ENCODE measurements at regions not wholly inside any gene's neighbourhood (a gene's known extent, or its start where the extent isn't known, plus 50 kb on each side); places are given as distances from the start of the nearest gene placed in this dataset.
"Not testable (repeated sequence)": the region's sequence is repeated elsewhere in the genome, so short reads cannot be mapped to it uniquely, and the experiment has no call there.

DNA sequence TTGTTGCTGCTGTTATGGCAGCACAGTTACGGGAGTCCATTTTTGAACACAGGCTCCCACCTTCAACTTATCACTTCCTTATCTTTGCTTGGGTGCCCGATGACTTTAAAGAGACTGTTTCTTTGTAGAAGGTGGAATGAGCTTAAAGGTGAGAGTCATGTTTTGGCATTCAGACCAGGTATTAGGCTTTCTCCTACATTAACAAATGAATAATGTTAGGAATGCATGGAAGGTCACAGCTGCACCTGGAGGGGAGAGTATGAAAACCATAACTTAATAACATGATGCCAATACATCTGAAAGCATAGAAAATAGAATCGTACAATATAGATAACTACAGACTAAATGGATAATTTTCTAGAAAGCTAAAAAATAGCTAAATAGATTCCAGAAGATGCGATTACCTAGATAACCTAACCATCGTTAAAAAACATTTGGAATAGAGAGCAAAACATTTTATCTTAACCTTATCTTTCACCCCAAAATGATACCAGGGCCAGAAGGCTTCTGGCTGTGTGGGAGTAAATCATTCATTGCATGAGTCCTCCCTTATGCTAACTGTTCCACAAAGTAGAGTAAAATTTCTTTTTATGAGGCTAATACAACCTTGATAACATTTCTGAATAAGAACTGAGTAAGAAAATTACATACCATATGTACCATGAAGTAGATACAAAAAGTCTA is 126.2 kb upstream of the ADCY2 start:
- Histone ChIP-seq H3K27me3 (no peaks in the 10 kb centered on the region), H3K9me3 (no peaks in the 10 kb centered on the region), H3K36me3 (no peaks in the 10 kb centered on the region), H3K4me3 (ENCODE audit: low read depth in 1 of 2, low read length in 1 of 2) (no peak overlapping the region), H3K4me1 (ENCODE audit: control insufficient read depth in 1 of 2, insufficient read depth in 1 of 2, low read depth in 1 of 2, low read length in 1 of 2) (no peaks in the 10 kb centered on the region), H3K27ac (no peak overlapping the region)
- no peak for TF ChIP-seq CTCF (IDR thresholded peaks at IDR 0.05)

DNA sequence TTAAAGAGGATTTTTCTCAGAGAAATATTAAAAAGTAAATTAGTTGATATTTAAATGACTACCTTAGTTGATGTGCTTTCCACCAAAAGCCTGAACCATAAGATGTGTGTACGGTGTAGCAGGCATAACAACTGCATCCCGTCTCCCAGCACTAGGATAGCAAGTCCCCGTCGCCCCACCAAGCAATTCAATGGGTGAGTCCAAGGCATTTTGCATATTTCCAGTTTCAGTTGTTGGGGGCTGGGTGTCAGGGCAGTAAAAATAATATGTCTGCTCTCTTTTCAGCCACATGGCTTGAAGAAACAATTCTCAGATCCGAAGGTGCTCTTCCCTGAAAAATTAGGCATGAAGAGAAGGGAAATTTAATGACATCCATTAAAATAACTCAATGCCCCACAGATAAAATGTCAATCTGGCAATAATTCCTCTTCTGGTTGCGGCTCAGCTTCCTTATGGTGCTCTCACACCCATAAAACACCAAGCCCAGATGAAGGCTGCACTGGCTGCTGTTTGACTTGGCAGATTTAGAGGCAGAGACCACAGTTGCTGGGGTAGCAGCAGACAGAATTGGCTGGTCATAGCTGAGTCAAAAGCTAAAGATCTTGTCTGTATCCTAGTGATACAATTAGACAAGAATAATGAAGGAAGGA is 124.4 kb upstream of the ADCY2 start:
- H3K36me3 ChIP-seq, result no peaks in the 10 kb centered on the region
- no peaks in the 10 kb centered on the region for H3K9me3 ChIP-seq
- H3K27ac ChIP-seq, result no peak overlapping the region
- H3K4me1 ChIP-seq (ENCODE audit: control insufficient read depth in 1 of 2, insufficient read depth in 1 of 2, low read depth in 1 of 2, low read length in 1 of 2), result no peaks in the 10 kb centered on the region
- TF ChIP-seq CTCF (IDR thresholded peaks at IDR 0.05), result no peak
- H3K27me3 ChIP-seq, result no peaks in the 10 kb centered on the region
- H3K4me3 ChIP-seq (ENCODE audit: low read depth in 1 of 2, low read length in 1 of 2), result no peak overlapping the region

GRCh38 chr5:7272408-7272965 is 123.5 kb upstream of the ADCY2 start:
- H3K9me3 ChIP-seq, result no peaks in the 10 kb centered on the region
- no peaks in the 10 kb centered on the region for H3K27me3 ChIP-seq
- no peaks in the 10 kb centered on the region for H3K36me3 ChIP-seq
- no peak for TF ChIP-seq CTCF (IDR thresholded peaks at IDR 0.05)
- no peaks in the 10 kb centered on the region for H3K4me1 ChIP-seq (ENCODE audit: control insufficient read depth in 1 of 2, insufficient read depth in 1 of 2, low read depth in 1 of 2, low read length in 1 of 2)
- H3K4me3 ChIP-seq (ENCODE audit: low read depth in 1 of 2, low read length in 1 of 2), result no peak overlapping the region
- H3K27ac ChIP-seq, result no peak overlapping the region

DNA sequence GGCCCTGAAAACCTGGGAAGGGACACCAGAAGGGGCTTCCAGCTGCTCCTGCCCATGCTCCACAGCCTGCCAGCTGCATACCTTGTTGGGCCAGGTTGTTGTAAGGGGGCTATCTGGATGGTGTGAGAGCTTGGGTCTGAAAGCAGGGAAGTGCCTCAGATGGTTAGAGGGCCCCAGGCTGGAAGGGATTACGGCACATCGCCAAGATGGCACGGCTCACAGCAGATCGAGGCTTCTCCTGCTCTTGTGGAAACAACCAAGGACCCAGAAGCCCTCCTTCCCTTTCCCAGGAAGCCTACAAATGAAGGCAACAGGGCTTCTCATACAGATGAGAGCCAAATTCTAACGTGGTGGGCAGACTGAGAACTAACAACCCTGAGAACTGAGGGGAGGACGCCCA is 121.7 kb upstream of the ADCY2 start:
- no peaks in the 10 kb centered on the region for H3K36me3 ChIP-seq
- H3K27me3 ChIP-seq, result no peaks in the 10 kb centered on the region
- no peak overlapping the region for H3K27ac ChIP-seq
- no peaks in the 10 kb centered on the region for H3K9me3 ChIP-seq
- H3K4me3 ChIP-seq (ENCODE audit: low read depth in 1 of 2, low read length in 1 of 2), result no peak overlapping the region
- TF ChIP-seq CTCF (IDR thresholded peaks at IDR 0.05), result no peak
- no peaks in the 10 kb centered on the region for H3K4me1 ChIP-seq (ENCODE audit: control insufficient read depth in 1 of 2, insufficient read depth in 1 of 2, low read depth in 1 of 2, low read length in 1 of 2)

- H3K4me1 ChIP-seq (ENCODE audit: control insufficient read depth in 1 of 2, insufficient read depth in 1 of 2, low read depth in 1 of 2, low read length in 1 of 2); H3K27me3 ChIP-seq; H3K4me3 ChIP-seq (ENCODE audit: low read depth in 1 of 2, low read length in 1 of 2); H3K9me3 ChIP-seq; H3K27ac ChIP-seq; H3K36me3 ChIP-seq: not testable (repeated sequence)
Observed at GRCh38 chr5:7289634-7290033, 106.3 kb upstream of the ADCY2 start.

DNA sequence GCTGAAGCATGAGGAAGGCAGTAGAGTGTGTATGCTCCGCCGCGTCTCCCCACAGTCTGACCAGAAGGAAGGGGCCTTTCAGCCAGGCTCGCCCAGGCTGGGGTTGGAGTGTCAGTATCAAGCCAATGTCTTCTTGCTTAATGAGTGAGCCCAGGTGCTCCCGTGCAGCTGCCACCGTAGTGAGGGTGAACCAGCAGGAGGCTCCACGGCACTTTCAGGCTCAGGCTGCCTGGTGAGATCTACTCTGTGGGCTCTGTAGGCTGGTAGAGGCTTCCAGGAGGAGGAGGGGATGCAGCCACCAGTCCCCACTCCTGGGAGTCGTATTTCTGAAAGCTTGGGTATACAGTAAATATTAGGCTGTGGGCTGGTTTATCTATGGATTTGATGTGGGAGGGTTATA is 98.1 kb upstream of the ADCY2 start:
- not testable (repeated sequence) for H3K27ac ChIP-seq; H3K9me3 ChIP-seq; H3K4me3 ChIP-seq (ENCODE audit: low read depth in 1 of 2, low read length in 1 of 2); H3K36me3 ChIP-seq; H3K4me1 ChIP-seq (ENCODE audit: control insufficient read depth in 1 of 2, insufficient read depth in 1 of 2, low read depth in 1 of 2, low read length in 1 of 2); H3K27me3 ChIP-seq

DNA sequence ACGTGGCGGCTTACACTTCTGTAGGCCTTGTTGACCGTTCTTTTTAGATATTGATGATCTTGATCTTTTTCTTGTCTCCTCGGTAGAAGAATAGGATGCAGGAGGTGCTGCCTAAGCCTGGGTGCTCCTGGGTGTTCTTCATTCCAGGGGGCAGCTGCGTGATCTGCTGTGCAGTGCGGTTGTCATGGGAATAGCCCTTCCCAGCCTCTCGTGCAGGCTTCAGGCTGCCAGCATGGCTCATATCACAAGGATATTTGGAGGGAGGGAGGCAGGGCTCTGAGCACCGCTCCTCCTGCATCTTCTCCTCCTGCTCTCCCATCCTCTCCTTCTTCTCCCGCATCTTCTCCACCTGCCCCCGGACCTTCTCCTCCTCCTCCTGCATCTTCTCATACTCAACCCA is 96.2 kb upstream of the ADCY2 start:
- not testable (repeated sequence) for H3K9me3 ChIP-seq; H3K27ac ChIP-seq; H3K36me3 ChIP-seq; H3K4me3 ChIP-seq (ENCODE audit: low read depth in 1 of 2, low read length in 1 of 2); H3K4me1 ChIP-seq (ENCODE audit: control insufficient read depth in 1 of 2, insufficient read depth in 1 of 2, low read depth in 1 of 2, low read length in 1 of 2); H3K27me3 ChIP-seq

DNA sequence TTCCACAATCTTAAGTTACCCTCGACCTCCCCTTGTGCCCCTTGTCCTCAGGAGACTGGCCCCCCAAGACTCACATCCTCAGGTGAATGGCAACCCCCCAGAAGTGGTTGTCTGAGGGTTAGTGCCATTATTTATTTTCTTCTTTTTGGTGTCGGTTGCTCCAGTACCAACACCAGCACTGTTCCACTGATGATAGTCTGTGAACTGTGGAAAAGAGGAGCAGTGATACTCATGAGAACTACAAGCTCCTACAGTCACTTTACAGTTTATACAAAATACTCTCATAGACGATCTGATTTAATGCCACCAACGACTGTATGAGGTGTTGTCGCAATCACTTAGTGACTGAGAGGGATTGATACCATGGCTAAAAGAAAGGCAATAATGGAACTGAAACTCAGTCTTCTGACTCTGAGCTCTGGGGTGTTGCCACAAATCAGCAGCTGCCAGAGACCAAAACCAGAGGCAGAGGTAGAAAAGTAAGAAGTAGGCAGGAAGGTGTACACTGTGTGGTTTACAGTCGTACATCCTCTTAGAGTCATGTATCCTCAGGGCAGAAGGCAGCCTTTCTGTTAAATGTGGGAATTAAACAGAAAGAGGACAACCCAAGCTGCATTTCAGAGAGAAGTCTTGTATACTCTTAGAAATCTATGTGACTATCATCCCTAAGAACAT is 90.8 kb upstream of the ADCY2 start:
- not testable (repeated sequence) for H3K36me3 ChIP-seq; H3K9me3 ChIP-seq; H3K27ac ChIP-seq; H3K27me3 ChIP-seq; H3K4me1 ChIP-seq (ENCODE audit: control insufficient read depth in 1 of 2, insufficient read depth in 1 of 2, low read depth in 1 of 2, low read length in 1 of 2); H3K4me3 ChIP-seq (ENCODE audit: low read depth in 1 of 2, low read length in 1 of 2)

- not testable (repeated sequence) for H3K4me3 ChIP-seq (ENCODE audit: low read depth in 1 of 2, low read length in 1 of 2); H3K27me3 ChIP-seq; H3K9me3 ChIP-seq; H3K27ac ChIP-seq; H3K36me3 ChIP-seq; H3K4me1 ChIP-seq (ENCODE audit: control insufficient read depth in 1 of 2, insufficient read depth in 1 of 2, low read depth in 1 of 2, low read length in 1 of 2)
Observed at GRCh38 chr5:7306556-7306955, 89.4 kb upstream of the ADCY2 start.

All from neutrophil (primary cell).